Fibroblast of mammary gland (primary cell): ENCODE measurements at regions not wholly inside any gene's neighbourhood (a gene's known extent, or its start where the extent isn't known, plus 50 kb on each side); places are given as distances from the start of the nearest gene placed in this dataset.

Source experiments
- DNase-seq: peaks from one replicate; pipeline ENCODE4 v3.0.0-alpha.2; 2010; ENCODE audit warnings: low read depth
- H3K4me3 ChIP-seq: 2 replicates; pipeline ENCODE4 v1.5.1; 2011; ENCODE audit warnings: low read depth, mild to moderate bottlenecking, low read length, moderate library complexity; ENCODE audit not compliant: control insufficient read depth
- CTCF ChIP-seq: conservative IDR thresholded peaks from 2 replicates; pipeline ENCODE4 v1.5.1; 2011; ENCODE audit warnings: low read depth, low read length, inconsistent platforms; ENCODE audit not compliant: control insufficient read depth, insufficient read depth

- TF ChIP-seq CTCF: no peak
- DNase-seq: no peak
- H3K4me3 ChIP-seq: no peak overlapping the region
Observed at GRCh38 chr17:79369532-79369931, 241.3 kb downstream of the RBFOX3 start.

GRCh38 chr17:79369001-79369400, 241.8 kb downstream of the RBFOX3 start:
- no peak for TF ChIP-seq CTCF
- no peak overlapping the region for H3K4me3 ChIP-seq
- no peak for DNase-seq

- TF ChIP-seq CTCF: no peak
- no peak overlapping the region for H3K4me3 ChIP-seq
- DNase-seq: no peak
Observed at GRCh38 chr17:79368521-79368920, 242.3 kb downstream of the RBFOX3 start.

GRCh38 chr17:79366988-79367571, 243.8 kb downstream of the RBFOX3 start:
- DNase-seq: no peak
- TF ChIP-seq CTCF: no peak
- H3K4me3 ChIP-seq: no peak overlapping the region

- no peak overlapping the region for H3K4me3 ChIP-seq
- no peak for TF ChIP-seq CTCF
- DNase-seq: no peak
Observed at GRCh38 chr17:79365836-79366770, 244.7 kb downstream of the RBFOX3 start.

- DNase-seq: no peak
- TF ChIP-seq CTCF: no peak
- no peak overlapping the region for H3K4me3 ChIP-seq
Observed at GRCh38 chr17:79365351-79365750, 245.5 kb downstream of the RBFOX3 start.
